CD4-positive, alpha-beta T cell (primary cell): ENCODE measurements at regions not wholly inside any gene's neighbourhood (a gene's known extent, or its start where the extent isn't known, plus 50 kb on each side); places are given as distances from the start of the nearest gene placed in this dataset.
"Not testable (repeated sequence)": the region's sequence is repeated elsewhere in the genome, so short reads cannot be mapped to it uniquely, and the experiment has no call there.

ENCODE experiments used
- ATAC-seq: fragments of 200-7000 bp; cut with Tn5 transposase; one replicate; pipeline ENCODE4 v1.10.0; 2022; ENCODE audit warnings: mild to moderate bottlenecking; ENCODE audit not compliant: poor library complexity
- CTCF ChIA-PET: fragments of 350-600 bp; sonication (Branson Sonifier 250); formaldehyde crosslinking; loops from one replicate; lab custom pipeline; 2021; ENCODE audit warnings: antibody characterized with exemption, inconsistent platforms; lab: Charles Lee
- POLR2A ChIA-PET: fragments of 350-600 bp; sonication (Branson Sonifier 250); formaldehyde crosslinking; loops from one replicate; lab custom pipeline; 2021; ENCODE audit warnings: antibody characterized with exemption, inconsistent platforms; lab: Charles Lee
- DNase-seq, 14 experiments: peaks; one replicate each; pipeline ENCODE4 v3.0.0-alpha.2; 2013 to 2020; ENCODE audit warnings: mixed read lengths in 2 of 14
- H3K27ac ChIP-seq, 2 donors: one replicate each; pipeline versions ENCODE4 v1.5.1 to v1.7.0; 2013; ENCODE audit warnings: low read length in 2 of 2, low read depth in 1 of 2, mild to moderate bottlenecking in 1 of 2
- H3K27me3 ChIP-seq, 2 experiments: 1 replicate in 1 of 2; 2 replicates in 1 of 2; pipeline versions ENCODE4 v1.6.1 to v1.7.0; 2013; ENCODE audit warnings: low read length in 2 of 2, control low read depth in 1 of 2, mild to moderate bottlenecking in 1 of 2, moderate library complexity in 1 of 2; ENCODE audit not compliant: insufficient read depth in 2 of 2, control insufficient read depth in 1 of 2
- H3K36me3 ChIP-seq: one replicate; pipeline ENCODE4 v1.6.1; 2013; ENCODE audit warnings: low read length, control low read depth; ENCODE audit not compliant: insufficient read depth
- H3K4me1 ChIP-seq: one replicate; pipeline ENCODE4 v1.6.1; 2013; ENCODE audit warnings: low read length, control low read depth; ENCODE audit not compliant: insufficient read depth
- H3K4me3 ChIP-seq: one replicate; pipeline ENCODE4 v1.5.1; 2013; ENCODE audit warnings: mild to moderate bottlenecking, low read length, moderate library complexity
- H3K9me3 ChIP-seq, 2 experiments: 1 replicate in 1 of 2; 2 replicates in 1 of 2; pipeline versions ENCODE4 v1.6.1 to v1.7.0; 2013; ENCODE audit warnings: low read length in 2 of 2, mild to moderate bottlenecking in 2 of 2, control low read depth in 1 of 2, moderate library complexity in 1 of 2; ENCODE audit not compliant: control insufficient read depth in 1 of 2, insufficient read depth in 1 of 2
- H3K27ac Mint-ChIP-seq: one replicate; pipeline ENCODE4 v1.8.0; 2020; ENCODE audit warnings: mixed read lengths
- H3K27me3 Mint-ChIP-seq: one replicate; pipeline ENCODE4 v1.8.0; 2021; ENCODE audit warnings: mixed read lengths
- H3K36me3 Mint-ChIP-seq: one replicate; pipeline ENCODE4 v1.8.0; 2021; ENCODE audit warnings: low read depth, mixed read lengths
- H3K4me1 Mint-ChIP-seq: one replicate; pipeline ENCODE4 v1.8.0; 2021; ENCODE audit warnings: low read depth, mixed read lengths
- H3K4me3 Mint-ChIP-seq: one replicate; pipeline ENCODE4 v1.8.0; 2020; ENCODE audit warnings: mild to moderate bottlenecking, mixed read lengths
- H3K9me3 Mint-ChIP-seq: one replicate; pipeline ENCODE4 v1.8.0; 2020; ENCODE audit warnings: mixed read lengths
- CTCF ChIP-seq: fragments of 200-600 bp; IDR thresholded peaks from one replicate; pipeline ENCODE4 v1.8.0; 2022; ENCODE audit warnings: antibody characterized with exemption, mild to moderate bottlenecking
- intact Hi-C, 2 experiments: fragments of 100-400 bp; cut with DNase I in 1 of 2; cut with micrococcal nuclease in 1 of 2; formaldehyde crosslinking; loops; one replicate each; pipeline versions ENCODE4 v1.15.1 to v1.9.0; 2023 to 2025; cut with DNase I, micrococcal nuclease

GRCh38 chr16:66242672-66243071, 123.8 kb upstream of the CDH5 start:
- H3K9me3 Mint-ChIP-seq, result peaks cover 5% of the 10 kb centered on the region
- CTCF ChIA-PET, result no interaction called here
- H3K9me3 ChIP-seq, result peaks cover 0 to 10% of the 10 kb centered on the region in 2 experiments

GRCh38 chr16:66242206-66242605, 124.3 kb upstream of the CDH5 start:
- H3K27ac Mint-ChIP-seq, H3K36me3 Mint-ChIP-seq, intact Hi-C loops, H3K9me3 ChIP-seq, H3K36me3 ChIP-seq, ATAC-seq, CTCF ChIA-PET, DNase-seq, H3K4me1 ChIP-seq, H3K27ac ChIP-seq, POLR2A ChIA-PET, H3K9me3 Mint-ChIP-seq, H3K4me3 ChIP-seq, H3K4me3 Mint-ChIP-seq, H3K4me1 Mint-ChIP-seq, H3K27me3 ChIP-seq: not testable (repeated sequence)
- peaks cover 23% of the 10 kb centered on the region for H3K27me3 Mint-ChIP-seq

More at GRCh38 chr16:66242672-66243071, 123.8 kb upstream of the CDH5 start:
- intact Hi-C loops, result no loop called here
- POLR2A ChIA-PET, result no interaction called here
- peaks cover 0 to 2% of the 10 kb centered on the region in 2 experiments for H3K27me3 ChIP-seq
- no peak overlapping the region for H3K4me3 ChIP-seq
- Mint-ChIP-seq H3K27me3 (peaks cover 25% of the 10 kb centered on the region), H3K4me1 (no peaks in the 10 kb centered on the region), H3K27ac (no peak overlapping the region), H3K36me3 (no peaks in the 10 kb centered on the region), H3K4me3 (no peak overlapping the region)
- H3K4me1 ChIP-seq, result no peaks in the 10 kb centered on the region
- H3K27ac ChIP-seq, result no peak overlapping the region
- H3K36me3 ChIP-seq, result no peaks in the 10 kb centered on the region
- no peak for ATAC-seq
- TF ChIP-seq CTCF, result no peak
- DNase-seq, result no peak

- intact Hi-C loops, result no loop called here
- no peaks in the 10 kb centered on the region for H3K4me1 ChIP-seq
- ATAC-seq, result no peak
- ChIA-PET POLR2A (no interaction called here), CTCF (no interaction called here)
- H3K4me3 ChIP-seq, result no peak overlapping the region
- H3K27me3 Mint-ChIP-seq, result peaks cover 23% of the 10 kb centered on the region
- DNase-seq, result no peak
- no peak overlapping the region for H3K27ac Mint-ChIP-seq
- H3K9me3 ChIP-seq, result peaks cover 0 to 10% of the 10 kb centered on the region in 2 experiments
- no peak for TF ChIP-seq CTCF
- peaks cover 0 to 2% of the 10 kb centered on the region in 2 experiments for H3K27me3 ChIP-seq
- no peaks in the 10 kb centered on the region for H3K4me1 Mint-ChIP-seq
- no peak overlapping the region for H3K27ac ChIP-seq
- H3K4me3 Mint-ChIP-seq, result no peak overlapping the region
- peaks cover 5% of the 10 kb centered on the region for H3K9me3 Mint-ChIP-seq
- no peaks in the 10 kb centered on the region for H3K36me3 ChIP-seq
- H3K36me3 Mint-ChIP-seq, result no peaks in the 10 kb centered on the region
Observed at GRCh38 chr16:66240631-66241395, 125.7 kb upstream of the CDH5 start.

- Histone ChIP-seq H3K4me1 (no peaks in the 10 kb centered on the region), H3K27me3 (peaks cover 0 to 2% of the 10 kb centered on the region in 2 experiments), H3K9me3 (peaks cover 0 to 10% of the 10 kb centered on the region in 2 experiments), H3K36me3 (no peaks in the 10 kb centered on the region), H3K27ac (no peak overlapping the region), H3K4me3 (no peak overlapping the region)
- H3K4me1 Mint-ChIP-seq, result no peaks in the 10 kb centered on the region
- H3K9me3 Mint-ChIP-seq, result peaks cover 5% of the 10 kb centered on the region
- ChIA-PET CTCF (no interaction called here), POLR2A (no interaction called here)
- no peaks in the 10 kb centered on the region for H3K36me3 Mint-ChIP-seq
- TF ChIP-seq CTCF, result no peak
- H3K27ac Mint-ChIP-seq, result no peak overlapping the region
- DNase-seq, result no peak
- intact Hi-C loops, result no loop called here
- ATAC-seq, result no peak
- H3K4me3 Mint-ChIP-seq, result no peak overlapping the region
- peaks cover 23% of the 10 kb centered on the region for H3K27me3 Mint-ChIP-seq
Observed at GRCh38 chr16:66240088-66240487, 126.4 kb upstream of the CDH5 start.
